ENCODE measurements at regions not wholly inside any gene's neighbourhood (a gene's known extent, or its start where the extent isn't known, plus 50 kb on each side); places are given as distances from the start of the nearest gene placed in this dataset.

GRCh38 chr3:111282024-111282423, 210.4 kb downstream of the NECTIN3 start:
- no peaks in the 10 kb centered on the region for H3K4me1 Mint-ChIP-seq (ENCODE audit: unreplicated experiment)
- no peak for TF ChIP-seq CTCF (IDR thresholded peaks at IDR 0.05)
- no peak overlapping the region for H3K4me3 Mint-ChIP-seq (ENCODE audit: unreplicated experiment)
- H3K27ac Mint-ChIP-seq (ENCODE audit: unreplicated experiment), result no peak overlapping the region
- H3K9me3 Mint-ChIP-seq (ENCODE audit: unreplicated experiment), result no peaks in the 10 kb centered on the region
- H3K27me3 Mint-ChIP-seq (ENCODE audit: unreplicated experiment), result no peaks in the 10 kb centered on the region
- no peaks in the 10 kb centered on the region for H3K36me3 Mint-ChIP-seq (ENCODE audit: unreplicated experiment)
- DNase-seq (ENCODE audit: extremely low spot score, unreplicated experiment), result no peak

- H3K9me3 Mint-ChIP-seq (ENCODE audit: unreplicated experiment), result no peaks in the 10 kb centered on the region
- DNase-seq (ENCODE audit: extremely low spot score, unreplicated experiment), result no peak
- H3K36me3 Mint-ChIP-seq (ENCODE audit: unreplicated experiment), result no peaks in the 10 kb centered on the region
- no peak overlapping the region for H3K4me3 Mint-ChIP-seq (ENCODE audit: unreplicated experiment)
- H3K4me1 Mint-ChIP-seq (ENCODE audit: unreplicated experiment), result no peaks in the 10 kb centered on the region
- no peak for TF ChIP-seq CTCF (IDR thresholded peaks at IDR 0.05)
- no peak overlapping the region for H3K27ac Mint-ChIP-seq (ENCODE audit: unreplicated experiment)
- H3K27me3 Mint-ChIP-seq (ENCODE audit: unreplicated experiment), result no peaks in the 10 kb centered on the region
Observed at GRCh38 chr3:111283165-111283564, 211.5 kb downstream of the NECTIN3 start.

- no peak for DNase-seq (ENCODE audit: extremely low spot score, unreplicated experiment)
- Mint-ChIP-seq H3K36me3 (ENCODE audit: unreplicated experiment) (no peaks in the 10 kb centered on the region), H3K4me3 (ENCODE audit: unreplicated experiment) (no peak overlapping the region), H3K4me1 (ENCODE audit: unreplicated experiment) (no peaks in the 10 kb centered on the region), H3K27ac (ENCODE audit: unreplicated experiment) (no peak overlapping the region), H3K27me3 (ENCODE audit: unreplicated experiment) (no peaks in the 10 kb centered on the region), H3K9me3 (ENCODE audit: unreplicated experiment) (no peaks in the 10 kb centered on the region)
- no peak for TF ChIP-seq CTCF (IDR thresholded peaks at IDR 0.05)
Observed at GRCh38 chr3:111284503-111285183, 213.0 kb downstream of the NECTIN3 start.

- H3K27me3 Mint-ChIP-seq (ENCODE audit: unreplicated experiment), result no peaks in the 10 kb centered on the region
- no peak for DNase-seq (ENCODE audit: extremely low spot score, unreplicated experiment)
- no peaks in the 10 kb centered on the region for H3K4me1 Mint-ChIP-seq (ENCODE audit: unreplicated experiment)
- H3K9me3 Mint-ChIP-seq (ENCODE audit: unreplicated experiment), result no peaks in the 10 kb centered on the region
- H3K4me3 Mint-ChIP-seq (ENCODE audit: unreplicated experiment), result no peak overlapping the region
- H3K36me3 Mint-ChIP-seq (ENCODE audit: unreplicated experiment), result no peaks in the 10 kb centered on the region
- H3K27ac Mint-ChIP-seq (ENCODE audit: unreplicated experiment), result no peak overlapping the region
- TF ChIP-seq CTCF (IDR thresholded peaks at IDR 0.05), result no peak
Observed at GRCh38 chr3:111285184-111285538, 213.5 kb downstream of the NECTIN3 start.

GRCh38 chr3:111285694-111286093, 214.1 kb downstream of the NECTIN3 start:
- Mint-ChIP-seq H3K27ac (ENCODE audit: unreplicated experiment) (no peak overlapping the region), H3K36me3 (ENCODE audit: unreplicated experiment) (no peaks in the 10 kb centered on the region)
- TF ChIP-seq CTCF (IDR thresholded peaks at IDR 0.05), result no peak

More at GRCh38 chr3:111285694-111286093, 214.1 kb downstream of the NECTIN3 start:
- DNase-seq (ENCODE audit: extremely low spot score, unreplicated experiment), result no peak
- no peaks in the 10 kb centered on the region for H3K27me3 Mint-ChIP-seq (ENCODE audit: unreplicated experiment)
- H3K4me3 Mint-ChIP-seq (ENCODE audit: unreplicated experiment), result no peak overlapping the region
- H3K4me1 Mint-ChIP-seq (ENCODE audit: unreplicated experiment), result no peaks in the 10 kb centered on the region
- no peaks in the 10 kb centered on the region for H3K9me3 Mint-ChIP-seq (ENCODE audit: unreplicated experiment)
